HG03039 (cell line): ENCODE measurements at regions not wholly inside any gene's neighbourhood (a gene's known extent, or its start where the extent isn't known, plus 50 kb on each side); places are given as distances from the start of the nearest gene placed in this dataset.
"Not testable (repeated sequence)": the region's sequence is repeated elsewhere in the genome, so short reads cannot be mapped to it uniquely, and the experiment has no call there.

Experiments
- ATAC-seq: cut with Tn5 transposase; IDR thresholded peaks from one replicate; pipeline ENCODE4 v1.9.1; 2021; ENCODE audit warnings: mild to moderate bottlenecking, moderate library complexity; ENCODE audit not compliant: unreplicated experiment

DNA sequence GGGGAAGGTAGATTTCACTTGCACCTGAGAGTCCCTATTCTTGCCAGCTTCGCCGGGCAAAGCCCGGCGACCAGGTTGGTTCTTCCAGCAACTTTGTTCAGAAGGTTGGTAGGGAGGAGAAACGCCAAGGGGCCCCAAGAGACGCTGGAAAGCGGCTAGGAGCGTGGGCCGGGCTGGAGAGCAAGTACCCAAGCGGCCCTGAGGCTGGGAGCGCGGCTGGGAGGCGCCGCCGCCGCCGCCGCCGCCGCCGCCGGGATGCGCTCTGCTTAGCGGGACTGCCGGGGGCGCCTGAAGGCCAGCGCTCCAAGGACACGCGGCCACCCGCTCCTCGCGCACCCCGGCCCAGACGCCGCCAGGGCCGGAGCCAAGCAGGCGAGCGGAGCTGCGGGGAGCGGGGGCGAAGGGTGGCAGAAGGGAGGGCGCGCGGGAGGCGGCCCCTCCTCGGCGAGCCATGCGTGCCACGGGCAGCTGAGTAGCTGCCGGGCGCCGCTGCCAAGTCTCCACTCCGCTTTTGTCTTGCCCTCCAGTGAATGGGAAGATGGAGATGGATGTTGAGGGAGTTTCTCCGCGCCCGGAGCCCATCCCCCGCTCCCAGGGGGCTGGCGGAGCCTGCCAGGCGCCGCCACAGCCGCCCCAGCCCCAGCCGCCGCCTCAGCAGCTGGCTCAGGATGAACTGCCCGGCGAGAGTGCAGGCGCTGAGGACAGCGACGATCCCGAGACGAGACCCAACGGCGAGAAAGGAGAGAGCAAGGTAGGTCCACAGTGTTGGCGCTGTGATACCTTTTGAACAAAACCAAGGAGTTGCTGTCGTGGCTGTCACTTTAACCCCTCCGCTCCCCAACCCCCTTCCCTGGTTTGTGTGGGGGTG lies 227.4 kb upstream of the AZI2 start:
- ATAC-seq, result no peak

DNA sequence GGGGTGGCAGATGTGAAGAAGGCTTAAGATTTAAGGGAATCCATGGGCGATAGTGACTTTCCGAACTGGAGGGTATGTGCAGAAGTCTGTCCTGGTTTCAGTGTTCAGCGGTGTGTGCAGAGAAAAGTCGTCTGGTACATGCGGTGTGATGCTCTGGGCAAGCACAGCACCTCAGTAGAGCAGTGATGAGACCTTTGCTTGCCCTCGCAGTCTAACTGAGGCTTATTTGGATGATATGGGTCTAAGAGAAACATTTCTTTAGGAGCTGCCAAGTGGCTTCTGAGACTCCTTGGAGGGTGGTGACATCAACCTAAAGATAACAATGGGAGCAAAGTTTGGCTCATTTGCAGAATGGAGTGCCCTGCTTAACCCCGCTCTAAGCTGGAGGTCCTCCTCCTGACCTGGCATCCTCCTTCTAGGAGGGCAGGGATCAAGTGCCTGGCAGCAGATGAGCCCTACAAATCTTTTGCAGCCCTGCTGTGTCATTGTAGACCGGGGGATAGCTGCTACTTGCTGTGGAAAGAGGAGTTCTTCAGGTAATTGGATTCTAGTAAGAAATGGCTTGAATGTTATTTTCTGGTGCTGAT lies 228.1 kb upstream of the AZI2 start:
- no peak for ATAC-seq

GRCh38 chr3:28577941-28578500 lies 229.4 kb upstream of the AZI2 start:
- no peak for ATAC-seq

DNA sequence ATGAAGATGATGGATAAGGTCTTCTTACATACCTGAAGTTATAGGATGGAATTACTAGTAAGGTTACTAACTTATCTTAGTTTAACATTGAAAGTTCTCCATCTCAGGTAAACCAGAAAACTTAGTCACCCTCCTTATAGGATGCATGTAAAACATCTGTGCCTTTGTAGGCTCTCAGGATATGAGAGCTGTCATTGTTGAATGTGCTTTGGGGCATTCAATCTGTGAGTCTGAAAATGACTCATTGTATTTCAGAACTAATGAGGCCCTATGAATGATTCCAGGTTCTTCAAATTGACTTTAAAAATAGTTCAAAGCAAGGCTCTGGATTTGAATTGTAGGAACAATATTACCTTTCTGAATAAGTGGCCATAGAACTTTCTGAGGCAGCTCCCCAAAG lies 237.7 kb upstream of the AZI2 start:
- peak; percentile 56 for ATAC-seq

DNA sequence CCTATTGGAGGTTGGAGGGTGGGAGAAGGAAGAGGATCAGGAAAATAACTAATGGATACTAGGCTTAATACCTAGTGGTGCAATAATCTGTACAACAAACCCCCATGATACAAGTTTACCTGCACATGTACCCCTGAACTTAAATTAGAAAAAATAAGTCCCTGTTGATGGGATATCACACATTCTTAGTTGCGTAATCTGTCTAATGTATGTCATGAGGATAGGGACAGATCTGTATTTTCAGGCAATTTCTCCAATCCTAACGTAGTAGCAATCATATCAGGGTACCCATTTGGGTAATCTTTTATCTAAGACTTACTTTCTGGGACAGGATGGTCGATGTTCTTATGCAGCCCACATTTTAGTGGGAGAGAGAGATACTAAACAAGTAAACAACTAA lies 239.1 kb upstream of the AZI2 start:
- ATAC-seq, result no peak

DNA sequence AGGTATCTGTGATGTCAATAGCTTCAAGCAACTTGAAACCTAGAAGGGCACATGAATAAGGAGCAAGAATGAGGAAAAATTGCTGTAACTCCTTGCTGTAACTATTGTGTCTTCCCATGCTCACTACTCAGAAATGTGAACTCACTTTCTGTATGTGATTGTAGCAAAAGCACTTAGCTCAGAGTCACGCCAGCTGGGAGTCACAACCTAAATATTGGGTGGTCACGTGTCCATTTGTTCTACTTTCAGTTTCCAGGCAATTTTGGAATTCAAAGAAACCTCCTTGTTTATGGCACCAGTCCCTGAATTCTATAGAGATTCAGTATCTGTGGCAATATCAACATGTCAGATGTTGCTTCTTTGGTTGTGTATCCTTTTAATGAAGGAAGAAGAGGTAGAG lies 241.6 kb upstream of the AZI2 start:
- ATAC-seq, result no peak

- ATAC-seq, result no peak
These were observed 242.2 kb upstream of the AZI2 start for GRCh38 chr3:28590860-28591259.

GRCh38 chr3:28595372-28595771 lies 246.7 kb upstream of the AZI2 start:
- no peak for ATAC-seq

DNA sequence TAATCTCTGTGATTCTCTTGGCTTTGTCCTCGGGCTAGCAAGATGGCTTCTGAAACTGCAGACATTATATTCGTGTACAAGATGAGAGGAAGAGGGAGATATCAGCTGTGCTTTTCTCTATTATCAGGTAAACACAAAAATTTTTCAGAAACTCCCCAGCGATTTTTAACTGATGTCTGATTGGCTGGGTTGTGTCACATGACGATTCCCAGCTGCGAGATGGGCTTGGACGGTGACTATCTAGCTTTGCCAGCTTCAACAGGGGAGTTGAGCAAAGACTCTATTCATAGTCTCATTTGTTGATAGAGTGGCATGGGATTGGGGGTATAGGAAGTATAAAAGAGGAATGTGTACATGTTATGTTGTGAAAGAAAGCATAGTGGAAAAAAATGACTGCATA lies 248.8 kb upstream of the AZI2 start:
- ATAC-seq, result no peak

DNA sequence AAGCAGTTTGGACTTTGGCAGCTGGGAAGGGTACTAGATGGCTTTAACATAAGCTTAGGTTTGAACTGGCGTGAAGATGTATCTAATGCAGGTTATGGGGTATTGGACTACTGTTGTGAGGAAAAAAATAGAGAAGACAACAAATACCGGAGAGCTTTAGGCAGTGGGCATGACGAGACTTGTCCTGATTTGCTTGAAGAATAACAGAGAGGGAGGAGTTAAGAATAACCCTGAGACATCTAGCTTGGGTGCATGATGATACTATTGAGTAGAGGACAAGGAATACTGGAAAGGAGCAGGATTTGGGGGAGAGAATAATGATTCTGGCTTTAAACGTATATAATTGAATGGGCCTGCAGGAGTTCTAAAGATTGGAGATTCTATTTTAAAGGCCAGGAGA lies 249.5 kb upstream of the AZI2 start:
- no peak for ATAC-seq

DNA sequence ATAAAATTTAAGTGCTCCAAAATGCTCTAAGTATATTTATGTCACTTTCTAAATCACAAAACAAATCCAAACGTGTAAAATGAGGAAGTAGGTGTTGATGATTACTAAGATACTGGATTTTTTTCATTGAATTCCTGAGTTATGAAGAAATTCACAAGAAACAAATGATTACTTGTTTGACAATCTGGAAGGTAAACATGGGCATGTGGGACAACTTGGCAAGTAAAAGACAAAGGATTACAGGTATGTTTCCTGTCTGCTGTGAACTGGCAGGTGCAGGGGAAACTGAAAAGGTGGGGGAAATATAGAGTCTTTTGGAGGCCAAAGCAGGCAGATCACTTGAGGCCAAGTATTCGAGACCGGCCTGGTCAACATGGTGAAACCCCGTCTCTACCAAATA lies 252.7 kb upstream of the AZI2 start:
- no peak for ATAC-seq

- no peak for ATAC-seq
These were observed 257.7 kb upstream of the AZI2 start for GRCh38 chr3:28606283-28606682.

GRCh38 chr3:28612232-28612631 lies 263.6 kb upstream of the AZI2 start:
- ATAC-seq, result no peak

DNA sequence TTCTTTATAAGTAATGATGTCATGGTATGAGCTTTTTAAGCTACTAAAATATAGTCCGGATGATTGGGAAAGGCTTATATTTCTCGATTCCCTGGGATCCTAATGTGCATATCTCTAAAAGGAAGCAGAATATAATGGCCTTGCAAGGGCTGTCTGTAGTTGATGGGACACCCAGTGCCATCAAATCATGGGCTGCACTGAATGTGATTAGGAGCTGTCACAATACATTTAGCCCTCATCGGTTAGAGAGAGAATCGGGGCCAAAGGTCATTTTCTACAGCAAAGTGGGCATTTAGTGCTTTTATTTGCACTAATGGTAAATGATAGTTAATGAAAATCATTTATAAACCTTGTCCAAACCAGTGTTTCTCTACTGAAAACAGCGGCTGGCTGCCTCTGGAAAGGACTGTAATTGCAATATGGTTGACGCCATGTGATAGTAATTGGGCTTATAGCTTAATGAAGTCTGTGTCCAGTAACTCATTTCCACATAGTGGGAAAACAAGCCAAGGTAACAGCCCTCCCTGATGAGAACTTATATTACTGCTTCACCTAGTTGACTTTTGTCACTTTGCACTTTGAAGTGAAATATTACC lies 265.0 kb upstream of the AZI2 start:
- no peak for ATAC-seq

DNA sequence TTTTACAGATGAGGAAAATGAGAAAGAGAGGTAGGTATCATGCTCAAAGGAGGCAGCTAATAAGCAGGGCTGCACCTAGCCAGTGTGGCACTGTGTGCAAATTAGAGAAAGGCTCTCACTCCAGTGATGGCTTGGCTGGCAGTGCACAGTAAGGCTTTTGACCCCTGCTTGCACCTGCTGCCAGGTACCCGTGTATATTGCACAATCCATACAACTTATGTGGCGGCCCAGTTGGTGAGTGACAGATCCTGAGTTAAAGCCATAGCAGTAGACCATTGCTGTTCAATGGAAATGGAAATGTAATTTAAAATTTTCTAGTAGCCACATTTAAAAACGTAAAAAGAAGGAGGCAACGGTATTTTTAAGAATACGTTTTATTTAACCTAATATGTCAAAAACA lies 266.4 kb upstream of the AZI2 start:
- ATAC-seq, result no peak

DNA sequence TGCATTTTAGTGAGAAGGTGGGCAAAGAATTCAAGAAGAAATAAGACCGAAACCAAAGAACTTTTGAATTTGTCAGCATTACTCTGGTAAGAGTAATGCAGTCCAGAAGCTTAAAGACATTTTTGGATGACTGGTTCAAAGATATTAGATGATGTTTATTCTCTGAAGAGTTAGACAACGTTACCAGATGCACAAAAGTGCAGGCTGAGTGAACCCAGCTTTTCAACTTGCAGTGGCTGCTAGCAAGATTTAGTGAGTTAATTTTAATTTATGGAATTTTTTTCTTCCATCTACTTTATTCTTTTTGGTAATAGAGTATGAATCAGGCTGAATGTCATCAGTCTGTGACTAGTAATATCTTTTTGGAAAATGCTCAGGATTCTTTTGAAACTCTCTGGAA lies 267.3 kb upstream of the AZI2 start:
- ATAC-seq, result no peak

GRCh38 chr3:28617821-28618220 lies 269.2 kb upstream of the AZI2 start:
- ATAC-seq, result no peak

DNA sequence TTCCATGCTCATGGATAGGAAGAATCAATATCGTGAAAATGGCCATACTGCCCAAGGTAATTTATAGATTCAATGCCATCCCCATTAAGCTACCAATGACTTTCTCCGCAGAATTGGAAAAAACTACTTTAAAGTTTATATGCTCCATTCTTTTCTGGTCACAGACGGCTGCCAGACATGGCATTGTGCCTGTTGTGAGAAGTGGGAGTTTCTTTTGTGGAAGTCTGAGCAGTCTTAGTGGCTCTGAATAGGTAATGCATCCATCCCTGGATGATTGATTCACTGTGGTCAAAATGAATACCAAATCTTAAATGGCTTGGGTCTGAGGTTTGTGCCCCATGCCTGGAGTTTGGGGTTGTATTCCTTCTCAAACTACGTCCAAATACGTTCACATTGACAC lies 274.5 kb upstream of the AZI2 start:
- ATAC-seq, result no peak

DNA sequence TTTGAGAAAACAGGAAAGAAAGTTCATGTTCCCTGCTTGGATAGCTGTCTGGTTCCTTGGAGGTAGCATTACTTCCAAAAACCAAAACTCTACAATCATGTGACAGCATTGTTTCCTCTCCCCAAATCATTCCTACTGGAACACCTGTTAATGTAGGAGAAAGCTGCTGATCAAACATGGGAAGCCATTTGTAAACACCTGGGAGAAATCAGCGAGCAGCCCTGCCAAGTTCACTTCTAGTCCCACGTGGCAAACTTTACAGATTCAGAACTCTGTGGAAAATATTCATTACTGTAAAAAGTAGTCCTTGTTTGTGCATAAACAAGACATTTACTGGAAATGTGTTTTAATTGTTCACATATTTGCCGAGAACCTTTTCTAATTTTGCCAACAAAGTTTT lies 275.5 kb upstream of the AZI2 start:
- ATAC-seq, result no peak

DNA sequence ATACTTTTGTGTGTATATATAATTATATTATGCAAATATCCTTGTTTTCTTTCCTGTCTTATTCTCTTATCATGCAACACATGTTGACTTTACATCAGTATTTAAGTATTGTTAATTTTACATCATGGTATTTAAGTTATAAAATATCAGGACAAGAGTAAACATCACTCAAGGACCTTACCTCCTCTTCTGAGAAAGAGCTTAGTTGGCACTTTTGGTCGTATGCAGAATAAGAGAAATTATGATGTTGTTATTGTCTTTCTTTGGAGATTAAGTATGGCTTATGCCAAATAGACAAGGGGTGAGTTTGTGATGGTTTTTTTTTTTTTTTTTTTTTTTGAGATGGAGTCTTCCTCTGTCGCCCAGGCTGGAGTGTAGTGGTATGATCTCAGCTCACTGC lies 279.2 kb upstream of the AZI2 start:
- not testable (repeated sequence) for ATAC-seq

DNA sequence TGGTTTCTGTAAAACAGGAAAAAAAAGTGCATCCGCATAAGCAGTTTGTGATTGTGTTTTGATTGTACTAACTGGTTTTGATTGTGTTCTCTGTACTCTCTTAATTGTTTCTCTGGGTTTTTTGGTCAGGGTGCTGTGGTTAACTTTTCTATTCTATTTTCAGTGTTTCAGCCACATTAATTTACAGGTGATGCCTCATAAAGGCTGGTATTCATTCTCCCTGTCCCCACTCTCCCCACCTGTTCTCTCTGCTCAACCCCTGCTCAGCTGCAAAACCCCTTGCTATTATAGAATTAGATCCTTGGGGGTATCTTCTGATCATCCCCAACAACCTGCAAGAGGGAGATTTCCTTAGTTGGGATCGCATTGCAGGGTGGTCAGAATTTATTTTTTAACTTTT lies 285.4 kb upstream of the AZI2 start:
- ATAC-seq, result no peak

GRCh38 chr3:28637742-28638141 lies 289.1 kb upstream of the AZI2 start:
- ATAC-seq, result no peak
